ENCODE measurements at regions not wholly inside any gene's neighbourhood (a gene's known extent, or its start where the extent isn't known, plus 50 kb on each side); places are given as distances from the start of the nearest gene placed in this dataset.

- no peak for DNase-seq (ENCODE audit: low read depth in 2 of 2)
These were observed 92.5 kb downstream of the KLF6 start for GRCh38 chr10:3692387-3692999.

- DNase-seq (ENCODE audit: low read depth in 2 of 2) = no peak
These were observed 93.5 kb downstream of the KLF6 start for GRCh38 chr10:3691482-3691881.

- DNase-seq (ENCODE audit: low read depth in 2 of 2) = no peak
These were observed 95.0 kb downstream of the KLF6 start for GRCh38 chr10:3689871-3690510.

GRCh38 chr10:3687510-3688081 lies 97.4 kb downstream of the KLF6 start:
- DNase-seq (ENCODE audit: low read depth in 2 of 2) = no peak

- DNase-seq (ENCODE audit: low read depth in 2 of 2) = no peak
These were observed 99.6 kb downstream of the KLF6 start for GRCh38 chr10:3685384-3685783.

- no peak for DNase-seq (ENCODE audit: low read depth in 2 of 2)
These were observed 100.1 kb downstream of the KLF6 start for GRCh38 chr10:3684891-3685290.

GRCh38 chr10:3683560-3683959 lies 101.4 kb downstream of the KLF6 start:
- no peak for DNase-seq (ENCODE audit: low read depth in 2 of 2)

GRCh38 chr10:3682745-3683144 lies 102.3 kb downstream of the KLF6 start:
- DNase-seq (ENCODE audit: low read depth in 2 of 2) = no peak

- DNase-seq (ENCODE audit: low read depth in 2 of 2) = no peak
These were observed 103.1 kb downstream of the KLF6 start for GRCh38 chr10:3681642-3682554.

- DNase-seq (ENCODE audit: low read depth in 2 of 2) = no peak
These were observed 104.9 kb downstream of the KLF6 start for GRCh38 chr10:3679950-3680629.

- no peak for DNase-seq (ENCODE audit: low read depth in 2 of 2)
These were observed 106.3 kb downstream of the KLF6 start for GRCh38 chr10:3678629-3679227.

GRCh38 chr10:3676564-3676963 lies 108.4 kb downstream of the KLF6 start:
- DNase-seq (ENCODE audit: low read depth in 2 of 2) = no peak

- no peak for DNase-seq (ENCODE audit: low read depth in 2 of 2)
These were observed 112.8 kb downstream of the KLF6 start for GRCh38 chr10:3672220-3672619.

- DNase-seq (ENCODE audit: low read depth in 2 of 2) = no peak
These were observed 113.5 kb downstream of the KLF6 start for GRCh38 chr10:3671386-3671955.

GRCh38 chr10:3668966-3669330 lies 116.1 kb downstream of the KLF6 start:
- no peak for DNase-seq (ENCODE audit: low read depth in 2 of 2)

- DNase-seq (ENCODE audit: low read depth in 2 of 2) = peak; percentile 32 to 43
These were observed 116.6 kb downstream of the KLF6 start for GRCh38 chr10:3668276-3668965.

GRCh38 chr10:3666525-3667302 lies 118.3 kb downstream of the KLF6 start:
- DNase-seq (ENCODE audit: low read depth in 2 of 2) = peak; percentile 14 to 16

- DNase-seq (ENCODE audit: low read depth in 2 of 2) = no peak
These were observed 119.6 kb downstream of the KLF6 start for GRCh38 chr10:3665316-3665908.

- DNase-seq (ENCODE audit: low read depth in 2 of 2) = no peak
These were observed 122.2 kb downstream of the KLF6 start for GRCh38 chr10:3662775-3663174.

Measured in stimulated activated CD4-positive, alpha-beta T cell treated with anti-CD3 and anti-CD28 coated beads, Interleukin-4, amount 100 ng/mL, for 48 hours (primary cell).